ENCODE measurements at regions not wholly inside any gene's neighbourhood (a gene's known extent, or its start where the extent isn't known, plus 50 kb on each side); places are given as distances from the start of the nearest gene placed in this dataset.
A peak's percentile ranks its signal among the peaks of the same experiment; 100 is the strongest.

DNA sequence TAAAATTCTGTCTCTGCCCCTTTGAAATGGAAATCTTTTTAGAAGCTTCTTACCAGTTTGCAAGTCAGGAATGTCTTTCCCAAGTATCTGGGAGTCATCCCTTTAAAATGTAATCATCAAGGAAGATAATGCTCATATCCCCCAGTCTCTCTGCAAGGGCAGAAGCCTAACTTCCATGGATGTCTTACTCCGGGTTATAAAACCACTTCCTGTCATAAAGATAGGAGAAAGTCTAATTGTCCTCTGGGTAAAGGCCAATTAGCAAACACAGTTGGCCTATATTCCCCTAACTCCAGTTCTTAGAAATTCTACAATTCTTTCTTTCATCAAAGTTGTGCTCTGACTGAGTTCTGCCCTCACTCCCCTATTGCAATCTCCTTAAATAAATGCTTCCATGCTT is 1631.5 kb upstream of the LRRTM3 start:
- TF ChIP-seq CTCF (IDR thresholded peaks at IDR 0.05; ENCODE audit: insufficient read depth, low read depth, low read length) = no peak
- peak; percentile 96 for DNase-seq (ENCODE audit: low read depth)
- no peak overlapping the region for H3K4me3 ChIP-seq (ENCODE audit: low read depth, low read length)

DNA sequence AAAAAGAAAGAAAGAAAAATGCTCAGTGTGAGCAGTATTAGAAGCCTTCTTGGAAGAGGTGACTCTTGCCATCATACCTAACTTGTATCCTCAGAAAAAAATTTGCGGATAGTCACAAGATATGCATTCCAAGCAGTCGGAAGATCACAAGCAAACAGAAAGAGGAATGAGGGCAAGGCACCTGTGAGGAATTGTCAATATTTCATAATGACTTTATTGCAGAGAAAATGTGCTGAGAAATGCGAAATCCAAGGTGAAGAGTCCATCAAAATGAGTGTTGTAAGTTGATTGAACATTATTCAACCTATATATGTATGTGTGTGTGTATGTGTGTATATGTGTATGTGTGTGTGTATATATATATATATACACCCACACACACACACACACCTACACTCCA is 1624.7 kb upstream of the LRRTM3 start:
- no peak for DNase-seq (ENCODE audit: low read depth)
- TF ChIP-seq CTCF (IDR thresholded peaks at IDR 0.05; ENCODE audit: insufficient read depth, low read depth, low read length) = no peak
- no peak overlapping the region for H3K4me3 ChIP-seq (ENCODE audit: low read depth, low read length)

DNA sequence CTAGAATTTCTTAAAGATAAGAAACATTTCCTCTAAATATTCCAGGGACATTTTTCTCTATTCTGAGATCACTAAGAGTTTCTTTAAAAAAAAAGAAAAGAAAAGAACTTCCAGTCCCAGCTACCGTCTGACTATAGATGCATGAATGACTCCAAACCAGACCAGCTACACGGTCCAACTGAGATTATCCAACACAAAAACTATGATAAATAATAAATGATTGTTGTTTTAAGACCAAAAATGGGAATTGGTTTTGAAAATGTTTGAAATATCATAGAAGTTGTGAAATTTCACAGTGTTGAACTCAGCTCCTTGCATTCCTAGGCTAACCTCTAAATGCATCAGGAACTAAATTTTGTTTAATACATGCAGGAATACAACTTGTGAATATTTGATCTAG is 1619.6 kb upstream of the LRRTM3 start:
- TF ChIP-seq CTCF (IDR thresholded peaks at IDR 0.05; ENCODE audit: insufficient read depth, low read depth, low read length) = no peak
- H3K4me3 ChIP-seq (ENCODE audit: low read depth, low read length) = no peak overlapping the region
- peak; percentile 4 for DNase-seq (ENCODE audit: low read depth)

DNA sequence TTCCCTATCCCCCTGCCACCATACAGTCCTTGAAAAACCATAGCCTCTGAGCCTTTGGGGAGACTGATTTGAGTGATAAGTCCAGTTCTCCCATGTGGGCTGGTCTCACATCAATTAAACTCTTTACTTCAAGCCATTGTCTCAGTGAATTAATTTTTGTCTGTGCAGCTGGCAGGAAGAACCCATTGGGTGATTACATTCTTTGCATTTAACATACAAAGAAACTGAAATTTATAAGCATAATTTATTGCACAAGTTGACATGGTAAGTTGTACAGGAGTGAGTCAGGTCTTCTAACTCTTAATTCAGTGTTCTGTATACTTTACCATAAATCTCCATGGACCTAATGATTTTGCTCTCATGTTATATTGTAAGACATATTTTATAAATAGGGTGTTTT is 1613.0 kb upstream of the LRRTM3 start:
- no peak for TF ChIP-seq CTCF (IDR thresholded peaks at IDR 0.05; ENCODE audit: insufficient read depth, low read depth, low read length)
- DNase-seq (ENCODE audit: low read depth) = no peak
- H3K4me3 ChIP-seq (ENCODE audit: low read depth, low read length) = no peak overlapping the region

DNA sequence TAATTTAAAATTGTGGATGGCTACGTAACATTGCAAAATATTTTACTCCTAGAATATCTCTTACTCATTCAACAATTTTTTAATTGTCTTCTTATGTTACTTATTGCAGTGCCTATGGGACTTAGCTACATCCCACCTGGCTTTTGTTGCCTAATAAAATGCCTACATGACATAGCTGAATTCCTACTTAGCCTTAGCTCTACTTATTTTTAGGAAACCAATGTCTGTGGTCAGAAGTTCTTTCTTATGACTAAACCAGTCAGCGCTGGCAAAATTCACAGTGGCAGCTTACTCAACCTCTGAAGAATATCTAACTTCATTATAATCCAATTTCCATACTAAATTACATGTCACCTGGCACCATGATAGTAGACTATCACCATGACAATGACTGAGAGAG is 1612.4 kb upstream of the LRRTM3 start:
- H3K4me3 ChIP-seq (ENCODE audit: low read depth, low read length) = no peak overlapping the region
- peak; percentile 19 for DNase-seq (ENCODE audit: low read depth)
- TF ChIP-seq CTCF (IDR thresholded peaks at IDR 0.05; ENCODE audit: insufficient read depth, low read depth, low read length) = no peak

DNA sequence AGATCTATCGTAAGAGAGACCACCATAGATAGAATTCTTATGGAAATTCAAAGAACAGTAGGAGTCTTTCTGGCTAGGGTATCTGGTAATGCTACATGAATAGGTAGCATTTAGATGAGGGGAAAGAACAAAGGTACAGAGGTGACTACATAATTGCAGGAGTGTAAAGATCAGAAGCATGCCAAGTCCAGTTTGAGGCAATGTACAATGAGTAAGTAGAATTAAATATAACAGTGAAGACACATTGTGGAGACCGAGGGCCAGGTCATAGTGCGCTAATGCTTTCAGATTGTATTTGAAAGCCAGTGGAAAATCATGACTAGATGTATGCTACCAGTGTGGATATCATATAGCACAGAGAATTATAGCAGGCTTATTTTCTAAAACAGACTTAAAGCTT is 1611.6 kb upstream of the LRRTM3 start:
- TF ChIP-seq CTCF (IDR thresholded peaks at IDR 0.05; ENCODE audit: insufficient read depth, low read depth, low read length) = no peak
- H3K4me3 ChIP-seq (ENCODE audit: low read depth, low read length) = no peak overlapping the region
- no peak for DNase-seq (ENCODE audit: low read depth)

- no peak overlapping the region for H3K4me3 ChIP-seq (ENCODE audit: low read depth, low read length)
- no peak for TF ChIP-seq CTCF (IDR thresholded peaks at IDR 0.05; ENCODE audit: insufficient read depth, low read depth, low read length)
- no peak for DNase-seq (ENCODE audit: low read depth)
Observed at GRCh38 chr10:65319493-65319892, 1606.3 kb upstream of the LRRTM3 start.
